Astrocyte (in vitro differentiated cells and primary cell): ENCODE measurements at regions not wholly inside any gene's neighbourhood (a gene's known extent, or its start where the extent isn't known, plus 50 kb on each side); places are given as distances from the start of the nearest gene placed in this dataset.

Source experiments
- CTCF ChIP-seq: IDR thresholded peaks from 2 replicates; pipeline ENCODE4 v1.5.1; 2011; ENCODE audit warnings: low read depth, mild to moderate bottlenecking, inconsistent platforms, low read length, moderate library complexity; ENCODE audit not compliant: insufficient read depth
- EZH2 ChIP-seq: IDR thresholded peaks from 2 replicates; pipeline ENCODE4 v1.6.1; 2012; ENCODE audit warnings: mild to moderate bottlenecking, low read length, inconsistent platforms; ENCODE audit not compliant: insufficient read depth

GRCh38 chr12:63020269-63020668 is 85.3 kb upstream of the PPM1H start:
- TF ChIP-seq CTCF (no peak), EZH2 (no peak)
